ENCODE measurements at regions not wholly inside any gene's neighbourhood (a gene's known extent, or its start where the extent isn't known, plus 50 kb on each side); places are given as distances from the start of the nearest gene placed in this dataset.

- intact Hi-C loops (cut with micrococcal nuclease): loop anchor here (5.0 kb wide), 1 partner anchor 611 kb away; no protein-coding TSS in a partner anchor
These were observed 61.7 kb upstream of the RAB11FIP2 start for GRCh38 chr10:118108194-118109026.

DNA sequence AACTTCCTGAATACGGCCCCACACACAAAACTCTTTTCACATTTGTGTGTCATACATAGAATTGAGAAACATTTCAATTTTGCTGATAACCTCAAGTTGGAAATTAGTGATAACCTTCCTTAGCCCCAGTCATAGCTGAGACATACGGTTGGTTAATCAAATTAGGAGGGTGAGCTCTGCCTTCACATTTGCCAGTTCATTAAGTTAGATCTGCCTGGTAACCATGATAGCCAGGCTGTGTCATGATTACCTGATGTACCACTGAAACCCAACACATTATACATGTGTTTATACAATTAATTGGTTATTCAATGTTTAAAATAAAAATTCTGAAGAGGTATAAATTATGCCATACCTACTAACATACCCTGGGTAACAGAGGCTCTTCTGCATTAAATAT lies 60.8 kb upstream of the RAB11FIP2 start:
- intact Hi-C loops (cut with micrococcal nuclease): loop anchor here (5.0 kb wide), 1 partner anchor 610 kb away; no protein-coding TSS in a partner anchor

DNA sequence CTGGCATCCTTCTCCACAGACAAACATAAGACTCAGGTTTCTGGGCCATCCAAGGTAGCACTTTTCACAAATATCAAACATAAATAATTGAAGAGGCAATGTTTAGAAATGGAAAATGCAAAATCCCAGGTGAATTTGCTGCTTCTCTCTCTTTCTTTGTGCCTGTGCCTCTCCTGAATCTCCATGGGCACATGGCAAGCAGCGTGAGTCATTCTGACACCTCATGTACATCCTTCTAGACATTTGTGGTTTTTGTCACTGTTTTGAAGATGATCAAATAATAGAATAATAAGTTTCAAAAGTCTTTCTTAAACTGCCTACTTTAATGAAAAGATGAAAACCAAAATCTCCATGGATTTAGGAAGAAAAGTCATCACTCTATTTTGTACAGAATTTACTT lies 60.3 kb upstream of the RAB11FIP2 start:
- intact Hi-C loops (cut with micrococcal nuclease): loop anchor here (5.0 kb wide), 1 partner anchor 610 kb away; no protein-coding TSS in a partner anchor

DNA sequence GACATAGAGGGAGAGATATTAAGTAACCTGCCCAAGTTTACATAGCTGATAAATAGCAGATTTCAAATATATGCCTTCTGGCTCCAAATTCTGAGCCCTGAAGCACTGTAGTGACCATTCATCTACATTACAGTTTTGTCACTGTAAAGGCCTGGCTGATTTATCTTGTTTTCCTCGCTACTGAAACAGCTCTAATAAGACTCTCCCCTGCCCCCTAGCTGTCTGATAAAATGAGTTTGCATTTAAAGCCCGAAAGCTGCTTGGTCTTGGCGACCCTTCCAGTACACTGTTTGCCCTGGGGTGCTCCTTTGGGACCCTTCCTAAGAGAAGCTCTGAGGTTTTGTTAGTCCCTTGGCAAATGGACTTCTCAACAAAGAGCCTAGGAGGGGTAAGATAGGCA lies 59.7 kb upstream of the RAB11FIP2 start:
- intact Hi-C loops (cut with micrococcal nuclease): loop anchor here (5.0 kb wide), 1 partner anchor 609 kb away; no protein-coding TSS in a partner anchor

GRCh38 chr10:118102121-118102520 lies 55.4 kb upstream of the RAB11FIP2 start:
- intact Hi-C loops (cut with micrococcal nuclease): no loop called here

GRCh38 chr10:118101501-118101900 lies 54.8 kb upstream of the RAB11FIP2 start:
- intact Hi-C loops (cut with micrococcal nuclease): no loop called here
